GM18519 (cell line): ENCODE measurements at regions not wholly inside any gene's neighbourhood (a gene's known extent, or its start where the extent isn't known, plus 50 kb on each side); places are given as distances from the start of the nearest gene placed in this dataset.

ENCODE experiments used
- ATAC-seq: cut with Tn5 transposase; IDR thresholded peaks from one replicate; pipeline ENCODE4 v1.9.1; 2021; ENCODE audit warnings: mild to moderate bottlenecking, moderate library complexity; ENCODE audit not compliant: unreplicated experiment, low FRiP score

- no peak for ATAC-seq
Observed at GRCh38 chr14:71320734-71321573, 413.7 kb downstream of the PCNX1 start.

GRCh38 chr14:71321574-71322315 is 414.5 kb downstream of the PCNX1 start:
- ATAC-seq: no peak

GRCh38 chr14:71322655-71323250 is 415.5 kb downstream of the PCNX1 start:
- no peak for ATAC-seq

GRCh38 chr14:71324767-71325272 is 417.6 kb downstream of the PCNX1 start:
- ATAC-seq: no peak

- no peak for ATAC-seq
Observed at GRCh38 chr14:71327691-71328090, 420.4 kb downstream of the PCNX1 start.

GRCh38 chr14:71328183-71328582 is 420.9 kb downstream of the PCNX1 start:
- no peak for ATAC-seq

- no peak for ATAC-seq
Observed at GRCh38 chr14:71328954-71329353, 421.7 kb downstream of the PCNX1 start.

GRCh38 chr14:71331403-71331802 is 424.1 kb downstream of the PCNX1 start:
- ATAC-seq: no peak

GRCh38 chr14:71332476-71332875 is 425.2 kb downstream of the PCNX1 start:
- ATAC-seq: no peak

GRCh38 chr14:71333705-71334104 is 426.4 kb downstream of the PCNX1 start:
- no peak for ATAC-seq

GRCh38 chr14:71336489-71337192 is 429.4 kb downstream of the PCNX1 start:
- no peak for ATAC-seq

GRCh38 chr14:71338153-71338552 is 430.9 kb downstream of the PCNX1 start:
- no peak for ATAC-seq

GRCh38 chr14:71339650-71340415 is 432.6 kb downstream of the PCNX1 start:
- ATAC-seq: no peak

- no peak for ATAC-seq
Observed at GRCh38 chr14:71341156-71341555, 433.9 kb downstream of the PCNX1 start.

- no peak for ATAC-seq
Observed at GRCh38 chr14:71343724-71344123, 436.5 kb downstream of the PCNX1 start.

GRCh38 chr14:71344506-71344905 is 437.2 kb downstream of the PCNX1 start:
- ATAC-seq: no peak

GRCh38 chr14:71346685-71347084 is 439.4 kb downstream of the PCNX1 start:
- ATAC-seq: no peak

- peak; percentile 38 for ATAC-seq
Observed at GRCh38 chr14:71348394-71348793, 441.1 kb downstream of the PCNX1 start.

GRCh38 chr14:71348817-71349216 is 441.6 kb downstream of the PCNX1 start:
- ATAC-seq: no peak

- ATAC-seq: no peak
Observed at GRCh38 chr14:71354142-71354541, 446.9 kb downstream of the PCNX1 start.
